ENCODE measurements at regions not wholly inside any gene's neighbourhood (a gene's known extent, or its start where the extent isn't known, plus 50 kb on each side); places are given as distances from the start of the nearest gene placed in this dataset.

- TF ChIP-seq CTCF (conservative IDR thresholded peaks at IDR 0.05 in 1 of 2, IDR thresholded peaks at IDR 0.05 in 1 of 2; ENCODE audit: low read depth in 1 of 2, low read length in 2 of 2) (no peak), EZH2 (IDR thresholded peaks at IDR 0.05; ENCODE audit: low read length, missing control alignments) (no peak)
These were observed 1221.0 kb downstream of the DSC3 start for GRCh38 chr18:29821544-29821943.

Measured in fibroblast of lung (primary cell).